ENCODE measurements at regions not wholly inside any gene's neighbourhood (a gene's known extent, or its start where the extent isn't known, plus 50 kb on each side); places are given as distances from the start of the nearest gene placed in this dataset.

DNA sequence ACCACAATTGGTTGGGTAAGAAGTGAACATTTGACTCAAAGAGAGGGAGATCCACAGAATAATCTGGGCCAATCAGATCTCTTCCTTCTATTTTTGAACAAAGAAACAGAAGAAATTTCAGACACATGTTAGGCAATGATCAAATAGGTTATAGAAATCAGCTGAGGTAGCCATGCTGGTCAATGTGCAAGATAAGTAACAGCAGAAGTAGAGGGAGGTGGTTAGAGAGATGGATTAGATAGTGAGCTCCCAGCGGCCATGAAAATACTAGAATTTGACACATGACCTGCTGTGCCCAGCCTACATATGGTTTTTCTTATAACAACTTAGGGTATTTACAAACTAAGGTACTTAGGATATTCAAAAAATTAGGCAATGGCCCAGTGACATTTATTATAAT, 230.9 kb upstream of the ARID2 start:
- Histone ChIP-seq H3F3A (ENCODE audit: insufficient read depth, low read length, poor library complexity, severe bottlenecking) (no peaks in the 10 kb centered on the region), H3K9ac (ENCODE audit: low read length) (no peak overlapping the region), H3K9me2 (ENCODE audit: insufficient read depth, low read length) (no peaks in the 10 kb centered on the region), H3K79me2 (replicated peaks; ENCODE audit: insufficient read depth, low read length) (no peaks in the 10 kb centered on the region), H3K27ac (ENCODE audit: low read length) (no peak overlapping the region), H3K4me3 (ENCODE audit: low read length) (no peak overlapping the region), H3K4me2 (ENCODE audit: low read length) (no peak overlapping the region), H3K9me3 (ENCODE audit: low read length) (no peaks in the 10 kb centered on the region), H2AFZ (ENCODE audit: low read depth, low read length) (no peak overlapping the region), H3K27me3 (ENCODE audit: insufficient read depth, low read depth, low read length) (no peaks in the 10 kb centered on the region), H3K36me3 (ENCODE audit: insufficient read depth, low read length) (no peaks in the 10 kb centered on the region), H4K20me1 (ENCODE audit: insufficient read depth) (no peaks in the 10 kb centered on the region)
- TF ChIP-seq MXI1 (conservative IDR thresholded peaks at IDR 0.05; ENCODE audit: poor library complexity, severe bottlenecking) (no peak), SMC3 (conservative IDR thresholded peaks at IDR 0.05; ENCODE audit: poor library complexity) (no peak), EP300 (conservative IDR thresholded peaks at IDR 0.05; ENCODE audit: poor library complexity, severe bottlenecking) (no peak), TAF1 (IDR thresholded peaks at IDR 0.05; ENCODE audit: low read depth) (no peak), EZH2 (IDR thresholded peaks at IDR 0.05; ENCODE audit: borderline replicate concordance, insufficient read depth, low read length, poor library complexity, severe bottlenecking) (no peak), POLR2AphosphoS5 (IDR thresholded peaks at IDR 0.05) (no peak), RAD21 (conservative IDR thresholded peaks at IDR 0.05) (no peak)
- TF ChIP-seq, protein P1, sequence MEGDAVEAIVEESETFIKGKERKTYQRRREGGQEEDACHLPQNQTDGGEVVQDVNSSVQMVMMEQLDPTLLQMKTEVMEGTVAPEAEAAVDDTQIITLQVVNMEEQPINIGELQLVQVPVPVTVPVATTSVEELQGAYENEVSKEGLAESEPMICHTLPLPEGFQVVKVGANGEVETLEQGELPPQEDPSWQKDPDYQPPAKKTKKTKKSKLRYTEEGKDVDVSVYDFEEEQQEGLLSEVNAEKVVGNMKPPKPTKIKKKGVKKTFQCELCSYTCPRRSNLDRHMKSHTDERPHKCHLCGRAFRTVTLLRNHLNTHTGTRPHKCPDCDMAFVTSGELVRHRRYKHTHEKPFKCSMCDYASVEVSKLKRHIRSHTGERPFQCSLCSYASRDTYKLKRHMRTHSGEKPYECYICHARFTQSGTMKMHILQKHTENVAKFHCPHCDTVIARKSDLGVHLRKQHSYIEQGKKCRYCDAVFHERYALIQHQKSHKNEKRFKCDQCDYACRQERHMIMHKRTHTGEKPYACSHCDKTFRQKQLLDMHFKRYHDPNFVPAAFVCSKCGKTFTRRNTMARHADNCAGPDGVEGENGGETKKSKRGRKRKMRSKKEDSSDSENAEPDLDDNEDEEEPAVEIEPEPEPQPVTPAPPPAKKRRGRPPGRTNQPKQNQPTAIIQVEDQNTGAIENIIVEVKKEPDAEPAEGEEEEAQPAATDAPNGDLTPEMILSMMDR (IDR thresholded peaks at IDR 0.05; ENCODE audit: poor library complexity, severe bottlenecking) = no peak
- TF ChIP-seq, protein P2, sequence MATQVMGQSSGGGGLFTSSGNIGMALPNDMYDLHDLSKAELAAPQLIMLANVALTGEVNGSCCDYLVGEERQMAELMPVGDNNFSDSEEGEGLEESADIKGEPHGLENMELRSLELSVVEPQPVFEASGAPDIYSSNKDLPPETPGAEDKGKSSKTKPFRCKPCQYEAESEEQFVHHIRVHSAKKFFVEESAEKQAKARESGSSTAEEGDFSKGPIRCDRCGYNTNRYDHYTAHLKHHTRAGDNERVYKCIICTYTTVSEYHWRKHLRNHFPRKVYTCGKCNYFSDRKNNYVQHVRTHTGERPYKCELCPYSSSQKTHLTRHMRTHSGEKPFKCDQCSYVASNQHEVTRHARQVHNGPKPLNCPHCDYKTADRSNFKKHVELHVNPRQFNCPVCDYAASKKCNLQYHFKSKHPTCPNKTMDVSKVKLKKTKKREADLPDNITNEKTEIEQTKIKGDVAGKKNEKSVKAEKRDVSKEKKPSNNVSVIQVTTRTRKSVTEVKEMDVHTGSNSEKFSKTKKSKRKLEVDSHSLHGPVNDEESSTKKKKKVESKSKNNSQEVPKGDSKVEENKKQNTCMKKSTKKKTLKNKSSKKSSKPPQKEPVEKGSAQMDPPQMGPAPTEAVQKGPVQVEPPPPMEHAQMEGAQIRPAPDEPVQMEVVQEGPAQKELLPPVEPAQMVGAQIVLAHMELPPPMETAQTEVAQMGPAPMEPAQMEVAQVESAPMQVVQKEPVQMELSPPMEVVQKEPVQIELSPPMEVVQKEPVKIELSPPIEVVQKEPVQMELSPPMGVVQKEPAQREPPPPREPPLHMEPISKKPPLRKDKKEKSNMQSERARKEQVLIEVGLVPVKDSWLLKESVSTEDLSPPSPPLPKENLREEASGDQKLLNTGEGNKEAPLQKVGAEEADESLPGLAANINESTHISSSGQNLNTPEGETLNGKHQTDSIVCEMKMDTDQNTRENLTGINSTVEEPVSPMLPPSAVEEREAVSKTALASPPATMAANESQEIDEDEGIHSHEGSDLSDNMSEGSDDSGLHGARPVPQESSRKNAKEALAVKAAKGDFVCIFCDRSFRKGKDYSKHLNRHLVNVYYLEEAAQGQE (IDR thresholded peaks at IDR 0.05; ENCODE audit: borderline replicate concordance) = no peak

DNA sequence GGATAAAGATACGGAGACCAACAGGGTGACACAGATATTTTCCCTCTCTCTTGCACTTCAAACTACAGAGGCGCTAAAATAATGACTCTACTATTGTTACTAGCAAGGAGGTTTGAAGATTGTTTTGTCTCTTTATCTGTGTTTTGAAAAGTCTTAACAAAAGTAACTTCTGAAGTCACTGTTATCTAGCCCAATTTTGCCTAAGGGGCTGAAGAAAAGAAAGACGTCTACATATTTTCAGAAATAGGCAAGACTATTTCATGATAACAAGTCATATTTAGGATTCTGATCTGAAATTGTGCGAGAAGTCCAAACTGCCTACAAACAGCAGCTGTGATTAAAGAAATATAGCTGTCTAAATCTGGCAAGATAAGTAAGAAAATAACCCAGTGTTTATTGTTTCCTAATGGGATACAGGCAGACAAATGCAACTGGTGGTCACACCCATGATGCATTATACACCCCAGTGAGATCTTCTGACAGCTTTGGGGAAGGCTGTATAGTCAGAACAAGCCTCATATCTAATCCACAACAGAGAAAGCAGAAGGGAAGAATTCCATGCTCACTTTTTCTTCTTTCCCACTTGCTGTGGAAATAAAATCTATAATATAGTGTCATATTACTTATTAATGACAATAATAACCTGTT, 226.9 kb upstream of the ARID2 start:
- H3K9ac ChIP-seq (ENCODE audit: low read length) = no peak overlapping the region
- no peaks in the 10 kb centered on the region for H3F3A ChIP-seq (ENCODE audit: insufficient read depth, low read length, poor library complexity, severe bottlenecking)
- H4K20me1 ChIP-seq (ENCODE audit: insufficient read depth) = no peaks in the 10 kb centered on the region
- H3K36me3 ChIP-seq (ENCODE audit: insufficient read depth, low read length) = no peaks in the 10 kb centered on the region
- no peaks in the 10 kb centered on the region for H3K79me2 ChIP-seq (replicated peaks; ENCODE audit: insufficient read depth, low read length)
- H3K9me2 ChIP-seq (ENCODE audit: insufficient read depth, low read length) = no peaks in the 10 kb centered on the region
- no peak overlapping the region for H3K4me2 ChIP-seq (ENCODE audit: low read length)
- no peaks in the 10 kb centered on the region for H3K9me3 ChIP-seq (ENCODE audit: low read length)
- no peak for TF ChIP-seq POLR2AphosphoS5 (IDR thresholded peaks at IDR 0.05)
- TF ChIP-seq, protein P1 (IDR thresholded peaks at IDR 0.05; ENCODE audit: poor library complexity, severe bottlenecking) = no peak
- no peak for TF ChIP-seq RAD21 (conservative IDR thresholded peaks at IDR 0.05)
- no peak for TF ChIP-seq SMC3 (conservative IDR thresholded peaks at IDR 0.05; ENCODE audit: poor library complexity)
- TF ChIP-seq EP300 (conservative IDR thresholded peaks at IDR 0.05; ENCODE audit: poor library complexity, severe bottlenecking) = no peak
- TF ChIP-seq EZH2 (IDR thresholded peaks at IDR 0.05; ENCODE audit: borderline replicate concordance, insufficient read depth, low read length, poor library complexity, severe bottlenecking) = no peak
- TF ChIP-seq, protein P2 (IDR thresholded peaks at IDR 0.05; ENCODE audit: borderline replicate concordance) = no peak
- no peak for TF ChIP-seq MXI1 (conservative IDR thresholded peaks at IDR 0.05; ENCODE audit: poor library complexity, severe bottlenecking)
- TF ChIP-seq TAF1 (IDR thresholded peaks at IDR 0.05; ENCODE audit: low read depth) = no peak
- H3K27me3 ChIP-seq (ENCODE audit: insufficient read depth, low read depth, low read length) = no peaks in the 10 kb centered on the region
- no peak overlapping the region for H3K4me3 ChIP-seq (ENCODE audit: low read length)
- H3K27ac ChIP-seq (ENCODE audit: low read length) = no peak overlapping the region
- no peak overlapping the region for H2AFZ ChIP-seq (ENCODE audit: low read depth, low read length)

Measured in neural cell (in vitro differentiated cells).